H1 (cell line): ENCODE measurements at regions not wholly inside any gene's neighbourhood (a gene's known extent, or its start where the extent isn't known, plus 50 kb on each side); places are given as distances from the start of the nearest gene placed in this dataset.
A peak's percentile ranks its signal among the peaks of the same experiment; 100 is the strongest.

Source experiments
- CTCF ChIA-PET: fragments of 300-600 bp; sonication (Branson Sonifier 250); formaldehyde crosslinking; loops from one replicate; lab custom pipeline; 2021; ENCODE audit not compliant: partially characterized antibody; lab: Charles Lee
- POLR2A ChIA-PET: fragments of 300-600 bp; sonication (Branson Sonifier 250); formaldehyde crosslinking; loops from one replicate; lab custom pipeline; 2021; ENCODE audit warnings: inconsistent platforms; ENCODE audit not compliant: partially characterized antibody; lab: Charles Lee
- DNase-seq, 2 experiments: peaks; one replicate each; pipeline versions ENCODE4 v3.0.0 to v3.0.0-alpha.2; 2010 to 2022; ENCODE audit warnings: low spot score in 2 of 2, low read depth in 1 of 2, mixed read lengths in 1 of 2
- FAIRE-seq: peaks from 2 replicates; lab custom pipeline; 2011; peaks lifted over from hg19 to GRCh38; lab: Jason Lieb, UNC
- H2AFZ ChIP-seq: 2 replicates; pipeline ENCODE4 v1.8.1; 2012; ENCODE audit warnings: low read length, inconsistent platforms
- H2AK5ac ChIP-seq: 2 replicates; pipeline ENCODE4 v1.6.1; 2013; ENCODE audit warnings: low read depth, low read length
- H2BK120ac ChIP-seq: replicated peaks from 2 replicates; pipeline ENCODE3; 2013; ENCODE audit warnings: low read depth, low read length, inconsistent platforms
- H2BK12ac ChIP-seq: 2 replicates; pipeline ENCODE4 v1.6.1; 2013; ENCODE audit warnings: low read depth, low read length
- H2BK15ac ChIP-seq: 2 replicates; pipeline ENCODE4 v1.6.1; 2013; ENCODE audit warnings: low read length
- H2BK20ac ChIP-seq: 2 replicates; pipeline ENCODE4 v1.6.1; 2013; ENCODE audit warnings: low read length
- H2BK5ac ChIP-seq: 2 replicates; pipeline ENCODE4 v1.6.1; 2013; ENCODE audit warnings: low read depth, low read length
- H3K14ac ChIP-seq: 2 replicates; pipeline ENCODE4 v1.6.1; 2013; ENCODE audit warnings: inconsistent platforms; ENCODE audit not compliant: insufficient read length
- H3K18ac ChIP-seq: 2 replicates; pipeline ENCODE4 v1.6.1; 2013; ENCODE audit warnings: low read length; ENCODE audit errors: extremely low read depth
- H3K23ac ChIP-seq: 2 replicates; pipeline ENCODE4 v1.6.1; 2013; ENCODE audit warnings: inconsistent platforms; ENCODE audit not compliant: insufficient read length
- H3K23me2 ChIP-seq: 2 replicates; pipeline ENCODE4 v1.6.1; 2013; ENCODE audit warnings: low read depth, low read length
- H3K27ac ChIP-seq: 2 replicates; pipeline ENCODE4 v1.6.1; 2011; ENCODE audit warnings: low read depth, low read length, inconsistent platforms
- H3K27me3 ChIP-seq, 4 experiments: replicated peaks in 1 of 4; 1 replicate in 1 of 4; 2 replicates in 3 of 4; pipeline versions ENCODE4 v1.6.1 to v1.8.1; 2011 to 2013; ENCODE audit warnings: low read length in 3 of 4, mild to moderate bottlenecking in 3 of 4, inconsistent platforms in 2 of 4, mixed read lengths in 2 of 4, moderate library complexity in 1 of 4; ENCODE audit not compliant: control insufficient read depth in 3 of 4, insufficient read depth in 3 of 4; ENCODE audit errors: extremely low read depth in 1 of 4
- H3K36me3 ChIP-seq, 4 experiments: 2 replicates each; pipeline versions ENCODE4 v1.6.1 to v1.8.1; 2011 to 2013; ENCODE audit warnings: mild to moderate bottlenecking in 4 of 4, low read length in 3 of 4, moderate library complexity in 2 of 4, control low read depth in 1 of 4, inconsistent platforms in 1 of 4; ENCODE audit not compliant: insufficient read depth in 4 of 4, control insufficient read depth in 2 of 4
- H3K4ac ChIP-seq: replicated peaks from 2 replicates; pipeline ENCODE3; 2013; ENCODE audit warnings: low read length, low read depth, mixed read lengths, inconsistent platforms; ENCODE audit not compliant: insufficient read length
- H3K4me1 ChIP-seq, 4 experiments: replicated peaks in 1 of 4; 1 replicate in 1 of 4; 2 replicates in 3 of 4; pipeline versions ENCODE4 v1.6.1 to v1.8.1; 2011 to 2013; ENCODE audit warnings: low read length in 3 of 4, inconsistent platforms in 2 of 4, mixed read lengths in 1 of 4; ENCODE audit not compliant: insufficient read depth in 4 of 4, control insufficient read depth in 3 of 4
- H3K4me2 ChIP-seq, 2 experiments: 2 replicates each; pipeline versions ENCODE4 v1.6.1 to v1.8.1; 2011 to 2013; ENCODE audit warnings: low read depth in 2 of 2, low read length in 2 of 2, control low read depth in 1 of 2, inconsistent platforms in 1 of 2, mild to moderate bottlenecking in 1 of 2; ENCODE audit not compliant: insufficient read depth in 1 of 2
- H3K4me3 ChIP-seq, 4 experiments: fragments of 200-600, 300-600 bp in 1 of 4; sonication (generic), shearing (Covaris generic), sonication (Bioruptor Twin) in 1 of 4; 2 replicates each; pipeline versions ENCODE4 v1.5.1 to v1.8.1; 2011 to 2016; ENCODE audit warnings: low read length in 4 of 4, low read depth in 3 of 4, control low read depth in 2 of 4, inconsistent platforms in 2 of 4, mild to moderate bottlenecking in 2 of 4, mixed read lengths in 1 of 4, moderate library complexity in 1 of 4; ENCODE audit not compliant: insufficient read depth in 2 of 4; ENCODE audit errors: extremely low read depth in 1 of 4
- H3K56ac ChIP-seq: replicated peaks from 2 replicates; pipeline ENCODE3; 2013; ENCODE audit warnings: low read depth, mild to moderate bottlenecking, mixed read lengths, low read length, inconsistent platforms; ENCODE audit not compliant: insufficient read length
- H3K79me1 ChIP-seq: 2 replicates; pipeline ENCODE4 v1.6.1; 2013; ENCODE audit warnings: low read depth, low read length, control low read depth
- H3K79me2 ChIP-seq, 2 experiments: 2 replicates each; pipeline versions ENCODE4 v1.6.1 to v1.8.1; 2012 to 2013; ENCODE audit warnings: low read length in 2 of 2, mild to moderate bottlenecking in 2 of 2, inconsistent platforms in 1 of 2; ENCODE audit not compliant: insufficient read depth in 2 of 2, control insufficient read depth in 1 of 2
- H3K9ac ChIP-seq, 4 experiments: replicated peaks in 1 of 4; 1 replicate in 1 of 4; 2 replicates in 3 of 4; pipeline versions ENCODE4 v1.6.1 to v1.8.1; 2011 to 2013; ENCODE audit warnings: low read depth in 3 of 4, low read length in 3 of 4, control low read depth in 2 of 4, mild to moderate bottlenecking in 2 of 4, moderate library complexity in 2 of 4, inconsistent platforms in 1 of 4; ENCODE audit errors: extremely low read depth in 1 of 4
- H3K9me3 ChIP-seq, 2 experiments: 2 replicates each; pipeline versions ENCODE4 v1.6.1 to v1.8.1; 2012 to 2013; ENCODE audit warnings: mild to moderate bottlenecking in 2 of 2, moderate library complexity in 2 of 2, control low read depth in 1 of 2, inconsistent platforms in 1 of 2, low read depth in 1 of 2, low read length in 1 of 2, mixed read lengths in 1 of 2; ENCODE audit not compliant: insufficient read depth in 2 of 2
- H4K20me1 ChIP-seq, 2 experiments: replicated peaks in 1 of 2; 2 replicates each; pipeline versions ENCODE3 to v1.8.1; 2011 to 2013; ENCODE audit warnings: inconsistent platforms in 2 of 2, low read length in 2 of 2, mild to moderate bottlenecking in 1 of 2; ENCODE audit not compliant: insufficient read depth in 2 of 2, control insufficient read depth in 1 of 2
- H4K5ac ChIP-seq: 2 replicates; pipeline ENCODE4 v1.6.1; 2013; ENCODE audit warnings: low read length, low read depth, mixed read lengths, inconsistent platforms; ENCODE audit not compliant: insufficient read length
- H4K8ac ChIP-seq: 2 replicates; pipeline ENCODE4 v1.8.0; 2013; ENCODE audit warnings: mild to moderate bottlenecking, moderate library complexity, low read length, inconsistent platforms; ENCODE audit not compliant: insufficient read depth; ENCODE audit errors: extremely low read depth
- H4K91ac ChIP-seq: replicated peaks from 2 replicates; pipeline ENCODE3; 2013; ENCODE audit warnings: low read length, mixed read lengths, inconsistent platforms; ENCODE audit not compliant: insufficient read length
- EZH2 ChIP-seq: fragments of 200-600 bp; sonication (generic); IDR thresholded peaks from 2 replicates; pipeline ENCODE4 v1.7.1; 2012; ENCODE audit warnings: low read depth, mild to moderate bottlenecking, moderate library complexity, low read length, inconsistent platforms; ENCODE audit not compliant: severe bottlenecking
- NRF1 ChIP-seq: IDR thresholded peaks from 2 replicates; pipeline ENCODE4 v1.6.1; 2011; ENCODE audit warnings: mild to moderate bottlenecking, low read depth, low read length, improper control_type of control experiment
- WGBS, 2 experiments: shearing (Covaris generic) in 1 of 2; methylation state at CpG; one replicate each; pipeline versions ENCODE4 v1.1.6 to v1.1.7; 2013 to 2015; ENCODE audit warnings: low lambda C conversion rate in 2 of 2, mixed read lengths in 2 of 2, inconsistent platforms in 1 of 2, low coverage in 1 of 2, missing lambda C conversion rate in 1 of 2; ENCODE audit not compliant: insufficient replicate concordance in 2 of 2, insufficient coverage in 1 of 2, insufficient read length in 1 of 2; ENCODE audit errors: extremely low coverage in 1 of 2, missing lambda C conversion rate in 1 of 2; 5-methylcytosine and 5-hydroxymethylcytosine counted together

DNA sequence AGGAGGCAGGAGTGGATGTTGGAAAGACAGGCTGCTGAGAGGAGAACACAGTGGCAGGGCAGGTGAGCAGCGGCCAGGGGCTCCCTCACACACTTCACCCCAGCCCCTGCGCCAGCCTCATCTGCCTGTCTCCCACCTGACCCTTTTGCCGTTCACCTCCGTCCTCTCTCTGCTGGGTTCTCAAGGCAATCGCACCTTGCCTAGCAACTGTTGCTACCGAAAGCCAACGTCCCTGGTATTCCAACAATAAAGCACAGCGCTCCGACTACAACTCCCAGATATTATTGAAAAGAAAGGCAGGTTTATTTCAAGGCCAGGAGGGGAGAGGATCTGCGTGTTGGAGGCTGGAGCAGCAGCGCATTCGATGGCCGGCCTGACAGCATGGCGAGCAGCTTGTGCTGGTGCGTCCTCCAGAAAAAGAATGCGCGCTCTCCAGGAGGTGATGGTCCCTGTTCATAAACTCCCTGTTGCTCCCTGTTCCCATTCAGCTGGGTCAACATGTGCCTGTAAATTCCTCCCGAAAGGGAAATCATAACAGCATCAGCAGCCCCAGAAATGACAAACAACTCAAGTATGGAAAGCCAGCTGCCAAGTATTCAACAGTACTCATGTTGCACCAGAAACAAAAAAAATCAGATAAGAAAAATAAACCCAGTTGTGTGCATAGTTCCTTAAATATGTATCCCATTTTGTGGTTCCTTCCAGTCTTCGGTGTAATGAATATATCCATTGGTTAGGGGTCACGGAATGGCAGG is 153.0 kb upstream of the DIO3 start:
- Histone ChIP-seq H4K5ac (no peak overlapping the region), H3K23me2 (no peaks in the 10 kb centered on the region), H2AFZ (no peak overlapping the region), H2BK20ac (no peak overlapping the region), H3K36me3 (no peaks in the 10 kb centered on the region), H3K9ac (no peak overlapping the region), H2BK15ac (no peak overlapping the region), H3K14ac (no peak overlapping the region), H3K56ac (peak overlapping the region; percentile 33), H3K79me2 (no peaks in the 10 kb centered on the region), H3K18ac (no peak overlapping the region), H2AK5ac (no peak overlapping the region), H2BK12ac (no peak overlapping the region), H4K91ac (no peak overlapping the region), H4K20me1 (no peaks in the 10 kb centered on the region), H3K4ac (no peak overlapping the region), H3K79me1 (no peaks in the 10 kb centered on the region), H3K4me3 (no peak overlapping the region), H2BK5ac (no peak overlapping the region), H3K4me2 (no peak overlapping the region), H4K8ac (no peak overlapping the region), H2BK120ac (no peak overlapping the region), H3K27me3 (peaks cover 0 to 2% (median 0%) of the 10 kb centered on the region in 4 experiments; a peak in 1 of 7 replicates), H3K23ac (no peak overlapping the region)
- WGBS, 2 experiments = 94% methylated on average over 20 of the region's 20 CpGs; no CpG with 5 or more reads in 1 of the 2 experiments
- FAIRE-seq (no peak), DNase-seq (no peak)
- ChIA-PET CTCF (interaction anchor here (1.0 to 1.9 kb wide), 2 partner anchors 36 to 48 kb away, joined by 3 to 7 read pairs; no protein-coding TSS in a partner anchor), POLR2A (no interaction called here)
- TF ChIP-seq EZH2 (no peak), NRF1 (no peak)
- TF ChIP-seq, all 59 proteins: peak for 0
- Histone ChIP-seq H3K9me3 (no peaks in the 10 kb centered on the region), H3K4me1 (no peaks in the 10 kb centered on the region; a peak in 1 of 7 replicates), H3K27ac (no peak overlapping the region)
